PC-9 (cell line): ENCODE measurements at regions not wholly inside any gene's neighbourhood (a gene's known extent, or its start where the extent isn't known, plus 50 kb on each side); places are given as distances from the start of the nearest gene placed in this dataset.

ENCODE experiments used
- CTCF ChIP-seq: fragments of 200-600 bp; sonication (generic); conservative IDR thresholded peaks from 2 replicates; pipeline ENCODE4 v1.6.1; 2017; ENCODE audit warnings: mixed run types, antibody characterized with exemption, mild to moderate bottlenecking, moderate library complexity
- EZH2 ChIP-seq: fragments of 200-600 bp; sonication (generic); IDR thresholded peaks from 2 replicates; pipeline ENCODE4 v1.8.0; 2017; ENCODE audit warnings: antibody characterized with exemption, low read depth

- TF ChIP-seq EZH2 = no peak
- no peak for TF ChIP-seq CTCF
Measured at GRCh38 chr13:27005976-27006518, 165.6 kb downstream of the USP12 start.
